Panc1 (cell line): ENCODE measurements at regions not wholly inside any gene's neighbourhood (a gene's known extent, or its start where the extent isn't known, plus 50 kb on each side); places are given as distances from the start of the nearest gene placed in this dataset.

Experiments used
- ATAC-seq: fragments of 200-7000 bp; cut with Tn5 transposase; 2 replicates; pipeline ENCODE4 v1.9.1; 2020; ENCODE audit warnings: mild to moderate bottlenecking, moderate library complexity
- BruUV-seq: library from RNA; stranded (reverse); fragments of 400-500 nt; replicated peaks from 2 replicates; lab custom pipeline; 2021; lab: Mats Ljungman, UMichigan
- CTCF ChIA-PET: fragments of 300-600 bp; sonication (Branson Sonifier 250); formaldehyde crosslinking; loops from one replicate; lab custom pipeline; 2022; ENCODE audit warnings: antibody characterized with exemption; lab: Charles Lee
- POLR2A ChIA-PET: fragments of 300-600 bp; sonication (Branson Sonifier 250); formaldehyde crosslinking; loops from one replicate; lab custom pipeline; 2022; ENCODE audit warnings: antibody characterized with exemption; lab: Charles Lee
- DNase-seq: peaks from one replicate; pipeline ENCODE4 v3.0.0-alpha.2; 2010; ENCODE audit warnings: low read depth, low spot score
- H3K27ac ChIP-seq: 2 replicates; pipeline ENCODE4 v1.5.1; 2011; ENCODE audit warnings: mild to moderate bottlenecking, low read length, inconsistent platforms
- H3K27me3 ChIP-seq: fragments of 200-500 bp; sonication (Bioruptor generic); 2 replicates; pipeline ENCODE4 v1.6.0; 2014; ENCODE audit warnings: low read length, inconsistent platforms; ENCODE audit not compliant: control insufficient read depth, insufficient read depth
- H3K36me3 ChIP-seq: fragments of 200-500 bp; sonication (Bioruptor generic); 2 replicates; pipeline ENCODE4 v1.5.1; 2014; ENCODE audit warnings: inconsistent platforms, mild to moderate bottlenecking, low read length, moderate library complexity; ENCODE audit not compliant: control insufficient read depth, insufficient read depth
- H3K4me1 ChIP-seq: 2 replicates; pipeline ENCODE4 v1.5.1; 2011; ENCODE audit warnings: inconsistent platforms, mild to moderate bottlenecking, low read length, moderate library complexity; ENCODE audit not compliant: control insufficient read depth, insufficient read depth
- H3K4me3 ChIP-seq, 2 experiments: 2 replicates each; pipeline ENCODE4 v1.5.1; 2011 to 2012; ENCODE audit warnings: low read depth in 2 of 2, low read length in 2 of 2, mild to moderate bottlenecking in 2 of 2, inconsistent platforms in 1 of 2, moderate library complexity in 1 of 2
- H3K9me3 ChIP-seq: fragments of 200-500 bp; sonication (Bioruptor generic); 2 replicates; pipeline ENCODE4 v1.5.1; 2014; ENCODE audit warnings: low read depth, mild to moderate bottlenecking, inconsistent platforms, low read length, moderate library complexity; ENCODE audit not compliant: control insufficient read depth, insufficient read depth
- POLR2AphosphoS5 ChIP-seq: IDR thresholded peaks from 2 replicates; pipeline ENCODE4 v1.6.1; 2012; ENCODE audit warnings: mild to moderate bottlenecking, low read depth, low read length, moderate library complexity
- REST ChIP-seq, 2 experiments: IDR thresholded peaks; 2 replicates each; pipeline ENCODE4 v1.6.1; 2011 to 2012; ENCODE audit warnings: low read depth in 2 of 2, control low read depth in 1 of 2, low read length in 1 of 2, mild to moderate bottlenecking in 1 of 2, moderate library complexity in 1 of 2; ENCODE audit not compliant: insufficient read depth in 1 of 2
- SIN3A ChIP-seq: IDR thresholded peaks from 2 replicates; pipeline ENCODE4 v1.6.1; 2012; ENCODE audit warnings: low read depth, mild to moderate bottlenecking, low read length, moderate library complexity, borderline replicate concordance; ENCODE audit not compliant: insufficient read depth
- TCF7L2 ChIP-seq: IDR thresholded peaks from 2 replicates; pipeline ENCODE4 v1.6.1; 2011; ENCODE audit warnings: mild to moderate bottlenecking, low read depth, low read length, inconsistent platforms
- in situ Hi-C: cut with HindIII; loops from 2 replicates; pipeline ENCODE4 v1.10.0; 2016; ENCODE audit warnings: low sequenced_read_pairs, low pct_unique_long_range_greater_than_20kb
- intact Hi-C: fragments of 100-400 bp; cut with micrococcal nuclease; formaldehyde crosslinking; loops from one replicate; pipeline ENCODE4 v1.10.0; 2022; ENCODE audit not compliant: unreplicated experiment
- TF ChIP-seq, protein P1 (sequence below): fragments of 450-650 bp; IDR thresholded peaks from 2 replicates; pipeline ENCODE4 v1.5.1; 2017; ENCODE audit warnings: mild to moderate bottlenecking

- Histone ChIP-seq H3K36me3 (no peaks in the 10 kb centered on the region), H3K9me3 (0 out of 2 replicates have a peak, but pooled peaks cover 4% of the 10 kb centered on the region), H3K4me1 (no peaks in the 10 kb centered on the region), H3K27ac (no peak overlapping the region), H3K4me3 (no peak overlapping the region), H3K27me3 (no peaks in the 10 kb centered on the region)
- intact Hi-C loops: no loop called here
- no peak for DNase-seq
- ATAC-seq: no peak
- POLR2A ChIA-PET: no interaction called here
- CTCF ChIA-PET: no interaction called here
- TF ChIP-seq SIN3A (no peak), TCF7L2 (no peak), REST (IDR thresholded peaks at IDR 0.05; ENCODE audit: insufficient read depth in 1 of 2, low read depth in 2 of 2, low read length in 1 of 2) (no peak), POLR2AphosphoS5 (no peak)
- TF ChIP-seq, protein P1, sequence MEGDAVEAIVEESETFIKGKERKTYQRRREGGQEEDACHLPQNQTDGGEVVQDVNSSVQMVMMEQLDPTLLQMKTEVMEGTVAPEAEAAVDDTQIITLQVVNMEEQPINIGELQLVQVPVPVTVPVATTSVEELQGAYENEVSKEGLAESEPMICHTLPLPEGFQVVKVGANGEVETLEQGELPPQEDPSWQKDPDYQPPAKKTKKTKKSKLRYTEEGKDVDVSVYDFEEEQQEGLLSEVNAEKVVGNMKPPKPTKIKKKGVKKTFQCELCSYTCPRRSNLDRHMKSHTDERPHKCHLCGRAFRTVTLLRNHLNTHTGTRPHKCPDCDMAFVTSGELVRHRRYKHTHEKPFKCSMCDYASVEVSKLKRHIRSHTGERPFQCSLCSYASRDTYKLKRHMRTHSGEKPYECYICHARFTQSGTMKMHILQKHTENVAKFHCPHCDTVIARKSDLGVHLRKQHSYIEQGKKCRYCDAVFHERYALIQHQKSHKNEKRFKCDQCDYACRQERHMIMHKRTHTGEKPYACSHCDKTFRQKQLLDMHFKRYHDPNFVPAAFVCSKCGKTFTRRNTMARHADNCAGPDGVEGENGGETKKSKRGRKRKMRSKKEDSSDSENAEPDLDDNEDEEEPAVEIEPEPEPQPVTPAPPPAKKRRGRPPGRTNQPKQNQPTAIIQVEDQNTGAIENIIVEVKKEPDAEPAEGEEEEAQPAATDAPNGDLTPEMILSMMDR: no peak
- in situ Hi-C loops: no loop called here
- BruUV-seq: no TSS peak
Measured at GRCh38 chr12:43126652-43127375, 425.2 kb downstream of the ADAMTS20 start.

- no peak overlapping the region for H3K4me3 ChIP-seq
- intact Hi-C loops: no loop called here
Measured at GRCh38 chr12:43123461-43123860, 428.5 kb downstream of the ADAMTS20 start.

More at GRCh38 chr12:43123461-43123860, 428.5 kb downstream of the ADAMTS20 start:
- H3K36me3 ChIP-seq: no peaks in the 10 kb centered on the region
- ChIA-PET POLR2A (no interaction called here), CTCF (no interaction called here)
- DNase-seq (no peak), ATAC-seq (no peak)
- no peaks in the 10 kb centered on the region for H3K27me3 ChIP-seq
- no peak overlapping the region for H3K27ac ChIP-seq
- no TSS peak for BruUV-seq
- in situ Hi-C loops: no loop called here
- no peaks in the 10 kb centered on the region for H3K4me1 ChIP-seq
- H3K9me3 ChIP-seq: 0 out of 2 replicates have a peak, but pooled peaks cover 4% of the 10 kb centered on the region
- TF ChIP-seq REST (IDR thresholded peaks at IDR 0.05; ENCODE audit: insufficient read depth in 1 of 2, low read depth in 2 of 2, low read length in 1 of 2): no peak
- TF ChIP-seq, protein P1: no peak
- no peak for TF ChIP-seq SIN3A
- TF ChIP-seq POLR2AphosphoS5: no peak
- TF ChIP-seq TCF7L2: no peak
